Stimulated activated naive CD8-positive, alpha-beta T cell treated with anti-CD3 and anti-CD28 coated beads, Interleukin-15, Interleukin-2, amounts not matched to agents 100 U/mL and 50 U/mL, for 24 hours (primary cell): ENCODE measurements at regions not wholly inside any gene's neighbourhood (a gene's known extent, or its start where the extent isn't known, plus 50 kb on each side); places are given as distances from the start of the nearest gene placed in this dataset.

ENCODE experiments used
- ATAC-seq: fragments of 150-1000 bp; cut with Tn5 transposase; one replicate; pipeline ENCODE4 v1.10.0; 2021
- DNase-seq: peaks from one replicate; pipeline ENCODE4 v3.0.0; 2021

DNA sequence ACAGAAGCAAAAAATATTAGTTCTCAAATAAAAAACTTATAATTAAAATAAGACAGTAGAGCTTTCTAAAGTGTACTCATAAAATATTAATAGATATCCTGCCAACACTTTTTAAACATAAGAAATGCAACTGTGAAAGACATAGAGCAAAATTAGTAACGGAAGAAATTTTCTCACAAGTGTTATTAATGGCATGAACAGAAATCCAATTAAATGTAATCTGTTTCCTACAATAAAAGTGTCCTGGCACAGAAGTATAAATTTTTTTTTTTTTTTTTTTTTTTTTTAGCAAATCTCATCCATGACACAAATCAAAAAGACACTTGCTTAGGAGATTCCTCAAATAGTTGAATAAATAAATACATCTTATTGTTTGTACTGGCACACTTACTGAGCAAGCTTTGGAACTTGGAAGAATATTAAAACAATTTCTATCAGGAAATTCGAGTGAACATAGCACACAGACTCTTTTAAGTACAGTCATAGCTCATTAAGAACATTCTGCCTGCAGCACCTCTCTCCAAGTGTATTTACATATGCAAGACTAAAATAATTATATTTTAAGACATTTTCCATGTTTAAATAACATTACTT, 227.2 kb upstream of the ROBO2 start:
- ATAC-seq: no peak
- no peak for DNase-seq

- DNase-seq (no peak), ATAC-seq (no peak)
These were observed 224.3 kb upstream of the ROBO2 start for GRCh38 chr3:76815561-76815960.

DNA sequence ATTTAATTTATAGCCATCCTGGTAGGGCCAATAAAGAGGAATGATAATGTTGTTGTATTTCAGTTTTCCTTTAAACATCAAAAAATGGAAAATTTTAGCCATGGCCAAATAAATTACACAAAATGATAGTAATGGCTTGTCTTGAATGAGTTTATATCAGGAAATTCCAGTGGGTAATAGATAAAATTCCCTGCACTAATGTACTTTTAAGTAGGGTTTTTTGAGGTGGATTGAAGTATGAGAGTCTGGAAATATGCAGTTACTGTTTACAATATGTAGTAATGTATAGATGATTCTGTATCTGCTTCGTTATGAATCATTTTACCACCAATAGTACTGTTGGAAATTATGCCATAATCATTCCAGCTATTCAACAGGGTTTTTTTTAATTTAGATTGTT, 219.4 kb upstream of the ROBO2 start:
- no peak for DNase-seq
- ATAC-seq: no peak

DNA sequence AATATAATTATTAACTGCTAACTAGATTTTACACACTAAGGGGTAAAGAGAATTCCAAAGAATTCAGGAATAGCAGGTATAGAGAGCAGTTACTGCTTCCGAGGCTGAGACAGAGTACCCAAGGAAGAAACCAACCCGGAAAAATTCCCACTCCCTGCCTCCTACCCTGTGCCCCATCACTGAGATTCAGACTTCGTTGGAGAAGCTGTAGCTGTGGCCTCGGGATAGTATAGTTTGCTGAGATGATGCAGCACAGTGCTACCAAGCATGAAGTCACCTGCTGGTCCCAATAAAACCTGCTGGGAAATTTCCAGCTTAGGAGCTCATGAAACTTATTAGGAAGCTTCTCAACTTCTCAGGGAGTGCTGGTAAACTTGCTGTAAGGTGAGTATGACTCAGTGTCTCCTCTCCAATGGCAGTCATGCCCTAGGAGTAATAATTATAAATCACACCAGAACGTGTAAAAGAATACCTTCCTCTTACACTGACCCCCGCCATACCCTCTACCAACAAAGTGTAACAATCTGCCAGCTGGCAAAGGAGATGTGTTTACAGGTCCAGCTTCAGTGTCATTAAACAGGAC, 215.2 kb upstream of the ROBO2 start:
- DNase-seq: no peak
- no peak for ATAC-seq

DNA sequence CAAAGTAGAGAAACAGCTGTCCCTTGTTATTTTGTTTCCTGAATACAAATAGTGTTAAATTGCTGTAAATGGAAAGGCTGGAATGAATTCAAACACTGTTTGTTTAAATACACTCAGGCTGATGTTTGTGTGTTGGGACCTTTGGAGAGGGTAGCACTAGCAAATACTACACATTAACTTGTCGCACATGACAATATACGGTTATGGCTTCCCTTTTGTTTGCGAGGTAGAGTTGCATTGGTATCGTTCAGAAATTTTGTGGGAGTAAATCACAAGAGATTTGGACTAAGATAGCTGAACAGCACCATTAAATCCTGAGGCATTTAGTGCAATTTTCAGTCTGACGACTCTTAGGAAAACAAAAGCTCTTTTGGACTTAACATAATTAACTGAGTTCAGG, 213.0 kb upstream of the ROBO2 start:
- DNase-seq: no peak
- no peak for ATAC-seq

- DNase-seq (no peak), ATAC-seq (no peak)
These were observed 212.1 kb upstream of the ROBO2 start for GRCh38 chr3:76827701-76828226.

DNA sequence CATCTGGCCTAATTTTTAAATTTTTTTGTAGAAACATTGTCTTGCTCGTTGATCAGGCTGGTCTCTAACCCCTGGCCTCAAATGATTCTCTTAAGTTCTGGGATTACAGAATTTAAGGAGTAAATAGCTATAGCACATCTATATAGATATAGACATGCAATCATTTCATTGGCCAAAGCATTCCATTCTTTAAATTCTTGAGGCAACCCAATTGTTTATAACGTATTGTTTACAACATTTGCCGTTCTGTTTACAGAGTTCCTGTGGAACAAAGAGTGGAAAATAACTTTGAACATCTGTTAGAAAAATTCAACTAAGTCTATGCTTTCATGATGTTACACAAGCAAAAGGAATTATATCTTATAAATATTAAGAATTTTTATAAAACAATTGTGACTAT, 205.2 kb upstream of the ROBO2 start:
- ATAC-seq: no peak
- no peak for DNase-seq

DNA sequence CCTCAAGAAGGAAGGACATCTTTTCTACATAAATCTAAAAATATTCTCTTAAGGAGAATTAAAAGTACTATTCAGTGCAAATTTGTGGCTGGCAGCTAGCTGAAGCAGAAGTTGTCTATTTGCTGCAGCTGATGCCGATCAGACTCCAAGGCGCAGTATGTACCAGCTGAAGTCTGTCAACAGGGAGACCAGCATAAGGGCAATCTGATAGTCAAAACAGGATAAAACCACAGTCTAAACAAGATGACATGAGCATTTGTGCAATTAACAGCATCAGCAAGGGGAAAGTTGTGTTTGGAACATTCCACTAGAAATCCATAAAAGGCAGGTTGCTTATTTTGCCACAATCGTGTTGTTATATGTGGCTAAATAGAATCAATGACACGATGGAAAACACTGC, 198.2 kb upstream of the ROBO2 start:
- ATAC-seq (no peak), DNase-seq (no peak)

DNA sequence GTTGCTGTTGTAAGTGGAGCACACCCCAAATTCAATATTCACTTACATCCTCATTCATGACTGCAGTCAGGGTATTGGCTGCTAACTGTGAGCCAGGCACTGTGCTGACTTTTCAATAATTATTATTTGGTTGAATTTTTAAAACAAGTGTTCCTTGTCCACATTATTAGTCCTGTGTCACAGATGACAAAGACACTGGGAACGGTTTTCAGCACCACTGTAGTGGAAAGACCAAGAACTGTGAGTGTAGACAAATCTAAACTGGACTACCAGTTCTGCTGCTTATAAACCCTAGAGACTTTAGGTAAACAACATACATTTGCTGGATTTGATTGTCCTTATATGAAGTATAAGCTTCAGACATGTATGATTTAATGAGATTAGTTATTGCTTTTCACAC, 197.7 kb upstream of the ROBO2 start:
- no peak for ATAC-seq
- no peak for DNase-seq

- ATAC-seq (no peak), DNase-seq (no peak)
These were observed 184.4 kb upstream of the ROBO2 start for GRCh38 chr3:76855451-76855850.

- ATAC-seq: no peak
These were observed 180.3 kb upstream of the ROBO2 start for GRCh38 chr3:76859596-76859995.

GRCh38 chr3:76864355-76864754, 175.5 kb upstream of the ROBO2 start:
- no peak for DNase-seq
- ATAC-seq: no peak

More at GRCh38 chr3:76859596-76859995, 180.3 kb upstream of the ROBO2 start:
- DNase-seq: no peak

DNA sequence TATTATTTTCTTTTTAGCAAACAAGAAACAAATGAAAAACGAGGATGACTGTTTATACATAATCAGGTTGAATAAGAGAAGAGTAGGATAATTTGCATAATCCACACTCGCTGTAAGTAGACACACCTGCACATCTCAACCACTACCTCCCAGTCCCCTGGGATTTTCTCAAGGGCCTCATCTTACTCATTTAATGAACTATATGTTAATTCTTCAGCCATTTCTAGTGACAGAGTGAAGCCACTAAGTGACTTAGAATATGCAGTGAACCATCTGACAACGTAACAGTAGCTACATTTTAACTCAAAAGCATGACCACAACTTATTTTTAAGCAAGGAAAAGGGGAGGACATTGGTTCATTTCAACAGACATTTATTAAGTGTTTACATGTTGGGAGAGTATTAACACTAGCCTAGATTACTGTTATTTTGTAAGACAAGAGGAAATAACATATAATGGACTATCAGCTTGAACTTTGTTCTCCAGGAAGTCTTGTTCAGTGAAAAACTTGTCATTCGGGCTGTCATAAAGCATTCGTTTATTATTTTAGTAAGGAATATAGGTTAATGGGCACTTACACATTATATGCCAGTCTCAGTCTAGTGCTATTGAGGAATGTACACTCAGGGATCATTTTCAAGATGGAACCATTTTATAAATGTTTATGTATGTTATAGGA, 173.0 kb upstream of the ROBO2 start:
- ATAC-seq (no peak), DNase-seq (no peak)

- ATAC-seq (no peak), DNase-seq (no peak)
These were observed 170.0 kb upstream of the ROBO2 start for GRCh38 chr3:76869726-76870384.

GRCh38 chr3:76871655-76872054, 168.2 kb upstream of the ROBO2 start:
- no peak for ATAC-seq
- no peak for DNase-seq

- ATAC-seq: no peak
- DNase-seq: no peak
These were observed 166.9 kb upstream of the ROBO2 start for GRCh38 chr3:76872999-76873398.

DNA sequence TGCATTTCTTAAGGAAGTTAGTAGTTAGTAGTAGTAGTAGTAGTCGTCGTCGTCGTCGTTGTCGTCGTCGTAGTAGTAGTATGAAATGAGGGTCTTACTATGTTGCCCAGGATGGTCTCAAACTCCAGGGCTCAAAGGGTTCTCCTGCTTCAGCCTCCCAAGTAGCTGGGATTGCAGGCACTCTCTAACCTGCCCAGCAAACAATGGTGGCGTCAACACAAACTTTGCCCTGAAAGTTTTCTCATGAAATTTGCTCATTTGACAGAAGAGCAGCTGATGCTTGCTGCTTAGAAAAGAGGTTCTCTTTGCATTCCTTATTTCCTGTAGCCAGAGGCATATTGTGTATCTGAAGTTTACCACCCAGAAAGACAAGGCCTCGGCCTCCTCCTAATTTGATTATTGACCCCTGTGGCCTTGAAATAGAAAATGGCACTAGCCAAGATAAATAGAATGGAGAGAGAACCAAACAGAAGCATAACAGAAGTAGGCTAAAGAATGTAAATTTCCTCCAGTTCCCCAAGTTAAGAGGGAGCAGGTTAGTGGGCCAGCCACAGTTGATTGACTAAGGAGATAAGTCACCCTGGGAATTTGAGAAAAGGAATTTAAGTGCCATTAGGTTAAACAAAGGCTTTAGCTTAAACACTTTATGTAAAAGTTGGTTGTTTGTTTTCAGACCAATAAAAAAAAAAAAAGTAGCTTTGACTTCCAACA, 166.2 kb upstream of the ROBO2 start:
- no peak for DNase-seq
- ATAC-seq: no peak

- ATAC-seq: no peak
- DNase-seq: no peak
These were observed 159.9 kb upstream of the ROBO2 start for GRCh38 chr3:76879959-76880358.

DNA sequence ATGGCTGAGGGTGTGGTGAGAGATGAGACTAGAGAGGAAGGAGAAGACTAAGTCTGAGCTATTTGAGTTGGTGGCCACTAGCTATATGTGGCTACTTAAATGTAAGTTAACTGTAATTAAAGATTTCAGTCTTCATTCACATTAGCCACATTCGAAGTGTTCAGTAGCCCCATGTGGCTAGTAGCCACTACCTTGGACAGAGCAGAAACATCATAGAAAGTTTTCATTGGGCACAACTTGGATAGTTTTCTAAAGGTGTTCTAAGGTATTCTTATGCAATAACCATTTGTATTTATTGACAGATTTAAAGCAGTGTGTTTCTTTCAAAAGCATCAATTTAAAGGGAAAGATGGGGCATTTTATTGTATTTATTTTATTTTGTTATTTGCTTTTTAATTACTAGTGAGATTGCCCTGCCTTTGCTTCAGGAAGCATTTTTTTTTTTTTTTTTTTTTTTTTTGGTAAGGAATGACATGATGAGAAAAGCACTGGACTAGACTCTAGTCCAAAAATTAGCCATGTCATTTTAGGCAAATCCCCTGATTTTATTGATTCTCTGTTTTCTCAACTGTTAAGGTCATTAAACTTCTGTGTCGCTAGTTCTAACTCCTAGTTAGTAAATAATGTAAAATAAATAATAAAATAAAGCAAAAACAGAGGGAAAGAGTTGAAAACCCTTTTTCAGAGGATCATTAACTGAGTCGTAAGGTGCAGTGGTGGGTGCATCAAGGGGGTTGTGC, 153.0 kb upstream of the ROBO2 start:
- DNase-seq (no peak), ATAC-seq (no peak)

DNA sequence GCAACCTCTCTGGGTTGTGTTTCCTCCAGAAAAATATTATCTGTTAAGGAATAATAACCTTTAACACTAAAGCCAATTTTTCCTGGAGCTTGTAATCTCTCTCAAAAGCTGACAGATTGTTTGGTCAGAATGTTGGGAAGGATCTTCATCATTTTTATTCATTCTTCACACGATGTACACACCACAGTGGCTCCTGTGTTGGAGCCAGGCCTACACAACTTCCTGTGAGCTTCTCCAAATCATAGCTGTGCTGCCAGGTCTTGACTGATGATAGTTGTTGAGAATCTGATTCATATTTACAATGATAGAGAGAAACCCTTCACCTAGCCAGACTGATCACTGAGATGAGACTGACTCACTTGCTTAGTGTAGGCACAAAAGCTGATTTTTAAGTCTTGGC, 151.0 kb upstream of the ROBO2 start:
- DNase-seq: no peak
- no peak for ATAC-seq

- DNase-seq: no peak
- ATAC-seq: no peak
These were observed 150.0 kb upstream of the ROBO2 start for GRCh38 chr3:76889911-76890310.

DNA sequence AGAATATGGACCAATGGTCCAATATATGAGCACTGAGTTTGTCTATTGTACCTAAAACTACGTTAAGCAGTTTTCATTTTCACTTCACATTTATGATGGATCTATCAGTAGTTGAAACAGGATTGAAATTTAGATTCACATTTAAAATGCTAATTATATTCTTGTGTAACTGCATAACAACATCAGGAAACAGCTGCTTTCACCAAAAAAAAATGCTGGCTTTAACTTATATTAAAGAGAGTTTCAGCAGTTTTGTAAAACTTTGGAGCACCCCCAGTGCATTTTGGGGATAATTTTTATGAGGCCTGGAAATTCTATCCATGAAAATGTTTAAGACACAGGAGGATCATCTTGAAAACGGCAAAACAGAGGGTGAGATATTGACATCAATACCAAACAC, 142.8 kb upstream of the ROBO2 start:
- no peak for ATAC-seq
- DNase-seq: no peak
